GM23338 (cell line): ENCODE measurements at regions not wholly inside any gene's neighbourhood (a gene's known extent, or its start where the extent isn't known, plus 50 kb on each side); places are given as distances from the start of the nearest gene placed in this dataset.

ENCODE experiments used
- ATAC-seq: fragments of 200-7000 bp; cut with Tn5 transposase; 3 replicates; pipeline ENCODE4 v1.9.1; 2020
- DNase-seq: peaks from one replicate; pipeline ENCODE4 v3.0.0-alpha.2; 2015; ENCODE audit warnings: low spot score
- H2AFZ ChIP-seq: fragments of 200-600 bp; sonication (generic); 2 replicates; pipeline ENCODE4 v1.8.0; 2016; ENCODE audit warnings: antibody characterized with exemption, mild to moderate bottlenecking, moderate library complexity
- H3F3A ChIP-seq: fragments of 200-600 bp; sonication (generic); replicated peaks from 2 replicates; pipeline ENCODE4 v1.8.0; 2017; ENCODE audit warnings: antibody characterized with exemption, mixed run types, low read depth
- H3K27ac ChIP-seq: fragments of 200-600 bp; sonication (generic); 2 replicates; pipeline ENCODE4 v1.6.1; 2016; ENCODE audit warnings: low read depth
- H3K27me3 ChIP-seq: fragments of 200-600 bp; sonication (generic); 2 replicates; pipeline ENCODE4 v1.8.0; 2016; ENCODE audit warnings: mild to moderate bottlenecking, mixed run types, moderate library complexity; ENCODE audit not compliant: insufficient read depth
- H3K36me3 ChIP-seq: fragments of 200-600 bp; sonication (generic); 2 replicates; pipeline ENCODE4 v1.8.0; 2016; ENCODE audit warnings: mild to moderate bottlenecking; ENCODE audit not compliant: insufficient read depth
- H3K4me1 ChIP-seq: fragments of 200-600 bp; sonication (generic); 2 replicates; pipeline ENCODE4 v1.8.0; 2016; ENCODE audit warnings: mild to moderate bottlenecking, moderate library complexity; ENCODE audit not compliant: insufficient read depth
- H3K4me2 ChIP-seq: fragments of 200-600 bp; sonication (generic); 2 replicates; pipeline ENCODE4 v1.7.1; 2017; ENCODE audit warnings: mixed run types
- H3K4me3 ChIP-seq: fragments of 200-600 bp; sonication (generic); 2 replicates; pipeline ENCODE4 v1.6.1; 2016; ENCODE audit warnings: mixed run types
- H3K79me2 ChIP-seq: fragments of 200-600 bp; sonication (generic); replicated peaks from 2 replicates; pipeline ENCODE4 v1.8.0; 2017; ENCODE audit warnings: mild to moderate bottlenecking; ENCODE audit not compliant: insufficient read depth
- H3K9me2 ChIP-seq: fragments of 200-600 bp; sonication (generic); 2 replicates; pipeline ENCODE4 v1.8.0; 2017; ENCODE audit not compliant: insufficient read depth
- H4K20me1 ChIP-seq: fragments of 200-600 bp; sonication (generic); replicated peaks from 2 replicates; pipeline ENCODE4 v1.8.0; 2017; ENCODE audit warnings: mild to moderate bottlenecking; ENCODE audit not compliant: insufficient read depth
- H3K27ac Mint-ChIP-seq: 2 replicates; pipeline ENCODE4 v1.8.0; 2020; ENCODE audit warnings: inconsistent platforms, mild to moderate bottlenecking, moderate library complexity, mixed read lengths
- H3K27me3 Mint-ChIP-seq: 3 replicates; pipeline ENCODE4 v1.8.0; 2022; ENCODE audit warnings: low read depth, mild to moderate bottlenecking, moderate library complexity, mixed read lengths, inconsistent platforms; ENCODE audit not compliant: insufficient read depth, poor library complexity
- H3K36me3 Mint-ChIP-seq: 3 replicates; pipeline ENCODE4 v1.8.0; 2021; ENCODE audit warnings: low read depth, mild to moderate bottlenecking, inconsistent platforms, moderate library complexity, mixed read lengths
- H3K4me1 Mint-ChIP-seq: 3 replicates; pipeline ENCODE4 v1.8.0; 2020; ENCODE audit warnings: mild to moderate bottlenecking, inconsistent platforms, mixed read lengths
- H3K4me3 Mint-ChIP-seq: 3 replicates; pipeline ENCODE4 v1.8.0; 2021; ENCODE audit warnings: moderate library complexity, mild to moderate bottlenecking, inconsistent platforms, mixed read lengths
- H3K9me3 Mint-ChIP-seq: 3 replicates; pipeline ENCODE4 v1.8.0; 2020; ENCODE audit warnings: moderate library complexity, mild to moderate bottlenecking, inconsistent platforms, mixed read lengths
- CREB1 ChIP-seq: fragments of 250-450 bp; sonication (Bioruptor Pico); IDR thresholded peaks from 2 replicates; pipeline ENCODE4 v1.5.0; 2020; ENCODE audit warnings: low read depth, mild to moderate bottlenecking, moderate library complexity
- CTCF ChIP-seq, 2 experiments: fragments of 200-600 bp in 1 of 2; sonication (generic) in 1 of 2; conservative IDR thresholded peaks; 2 replicates each; pipeline versions ENCODE4 v1.5.1 to v1.6.1; 2016 to 2017; ENCODE audit warnings: antibody characterized with exemption in 2 of 2, low read depth in 2 of 2, mild to moderate bottlenecking in 2 of 2, moderate library complexity in 1 of 2
- EZH2 ChIP-seq: fragments of 200-600 bp; sonication (generic); IDR thresholded peaks from one replicate; pipeline ENCODE4 v1.8.0; 2017; ENCODE audit warnings: antibody characterized with exemption, mild to moderate bottlenecking, low read depth; ENCODE audit not compliant: unreplicated experiment
- ZNF114 ChIP-seq: fragments of 250-450 bp; sonication (Bioruptor Pico); IDR thresholded peaks from 2 replicates; pipeline ENCODE4 v1.5.0; 2020; ENCODE audit warnings: mild to moderate bottlenecking, moderate library complexity
- ZNF331 ChIP-seq: fragments of 250-450 bp; sonication (Bioruptor Pico); IDR thresholded peaks from 2 replicates; pipeline ENCODE4 v1.5.0; 2020; ENCODE audit warnings: low read depth, mild to moderate bottlenecking, moderate library complexity
- ZNF462 ChIP-seq: fragments of 250-450 bp; sonication (Bioruptor Pico); IDR thresholded peaks from 2 replicates; pipeline ENCODE4 v1.5.0; 2020; ENCODE audit warnings: mild to moderate bottlenecking, moderate library complexity

DNA sequence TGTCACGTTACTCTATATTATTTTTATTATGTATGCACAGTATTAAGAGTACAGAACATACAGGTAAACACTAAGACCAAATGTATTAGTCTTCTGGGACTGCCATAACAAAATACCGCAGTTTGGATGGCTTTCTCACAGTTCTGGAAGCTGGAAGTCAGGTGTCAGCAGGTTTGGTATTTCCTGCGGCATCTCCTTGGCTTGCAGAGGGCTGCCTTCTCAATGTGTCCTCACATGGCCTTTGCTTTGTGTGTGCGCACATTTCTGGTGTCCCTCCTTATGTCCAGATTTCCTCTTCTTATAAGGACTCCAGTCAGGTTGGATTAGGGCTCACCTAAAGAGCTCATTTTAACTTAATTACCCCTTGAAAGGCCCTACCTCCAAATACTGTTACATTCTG, 53.8 kb upstream of the CPOX start:
- no peak overlapping the region for H3K4me3 Mint-ChIP-seq
- Histone ChIP-seq H3F3A (no peaks in the 10 kb centered on the region), H3K4me1 (no peaks in the 10 kb centered on the region), H3K36me3 (no peaks in the 10 kb centered on the region), H3K4me2 (no peak overlapping the region), H3K9me2 (no peaks in the 10 kb centered on the region), H3K27me3 (no peaks in the 10 kb centered on the region), H4K20me1 (no peaks in the 10 kb centered on the region), H3K4me3 (no peak overlapping the region), H3K79me2 (no peaks in the 10 kb centered on the region), H2AFZ (no peak overlapping the region), H3K27ac (no peak overlapping the region)
- no peak for TF ChIP-seq ZNF462
- TF ChIP-seq ZNF331 (CRISPR knock-in tag), result no peak
- no peak for TF ChIP-seq CTCF (conservative IDR thresholded peaks at IDR 0.05; ENCODE audit: low read depth in 2 of 2)
- no peak for TF ChIP-seq CREB1
- no peak for TF ChIP-seq ZNF114 (CRISPR knock-in tag)
- no peak for TF ChIP-seq EZH2
- no peak for DNase-seq
- no peaks in the 10 kb centered on the region; the same call in 2 of the 3 replicates for H3K9me3 Mint-ChIP-seq
- no peak for ATAC-seq
- no peaks in the 10 kb centered on the region for H3K36me3 Mint-ChIP-seq
- no peaks in the 10 kb centered on the region for H3K4me1 Mint-ChIP-seq
- no peak overlapping the region for H3K27ac Mint-ChIP-seq
- peaks cover 2% of the 10 kb centered on the region for H3K27me3 Mint-ChIP-seq
